ENCODE measurements at regions not wholly inside any gene's neighbourhood (a gene's known extent, or its start where the extent isn't known, plus 50 kb on each side); places are given as distances from the start of the nearest gene placed in this dataset.

DNA sequence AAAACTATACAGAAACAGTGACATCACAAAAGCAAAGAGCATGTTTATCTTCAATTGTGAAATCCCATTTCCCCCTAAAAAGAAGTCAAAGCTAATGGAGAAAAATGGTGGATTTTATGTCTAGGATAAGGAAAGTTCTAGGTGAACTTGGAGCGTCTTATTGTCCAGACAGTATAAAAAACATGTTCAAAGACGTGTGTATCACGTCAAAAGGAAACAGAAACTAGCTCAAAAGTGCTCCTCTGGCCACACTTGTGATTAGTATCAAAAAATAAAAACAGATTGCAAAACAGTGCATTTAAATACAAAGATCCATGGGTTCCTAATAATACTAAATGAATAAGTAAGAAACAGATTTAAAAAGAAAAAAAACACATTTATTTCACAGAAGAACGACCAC, 568.9 kb downstream of the ANXA1 start:
- Mint-ChIP-seq H3K27ac (no peak overlapping the region), H3K4me3 (no peak overlapping the region), H3K4me1 (no peaks in the 10 kb centered on the region), H3K9me3 (peaks cover 3% of the 10 kb centered on the region; the same call in 2 of the 3 replicates), H3K27me3 (ENCODE audit: insufficient read depth, low read depth, poor library complexity) (no peaks in the 10 kb centered on the region), H3K36me3 (ENCODE audit: low read depth) (no peaks in the 10 kb centered on the region)
- H3K4me3 ChIP-seq = no peak overlapping the region
- no peak for DNase-seq (ENCODE audit: low spot score)
- no peaks in the 10 kb centered on the region for H3K4me1 ChIP-seq (ENCODE audit: insufficient read depth)
- no peak for TF ChIP-seq STAT1 (IDR thresholded peaks at IDR 0.05; ENCODE audit: unreplicated experiment)
- TF ChIP-seq EZH2 (IDR thresholded peaks at IDR 0.05; ENCODE audit: low read depth, unreplicated experiment) = no peak
- TF ChIP-seq, protein P1, sequence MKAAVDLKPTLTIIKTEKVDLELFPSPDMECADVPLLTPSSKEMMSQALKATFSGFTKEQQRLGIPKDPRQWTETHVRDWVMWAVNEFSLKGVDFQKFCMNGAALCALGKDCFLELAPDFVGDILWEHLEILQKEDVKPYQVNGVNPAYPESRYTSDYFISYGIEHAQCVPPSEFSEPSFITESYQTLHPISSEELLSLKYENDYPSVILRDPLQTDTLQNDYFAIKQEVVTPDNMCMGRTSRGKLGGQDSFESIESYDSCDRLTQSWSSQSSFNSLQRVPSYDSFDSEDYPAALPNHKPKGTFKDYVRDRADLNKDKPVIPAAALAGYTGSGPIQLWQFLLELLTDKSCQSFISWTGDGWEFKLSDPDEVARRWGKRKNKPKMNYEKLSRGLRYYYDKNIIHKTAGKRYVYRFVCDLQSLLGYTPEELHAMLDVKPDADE (IDR thresholded peaks at IDR 0.05) = no peak
- TF ChIP-seq CTCF (conservative IDR thresholded peaks at IDR 0.05; ENCODE audit: low read depth in 2 of 2) = no peak
- no peak for TF ChIP-seq ZNF331 (CRISPR knock-in tag; IDR thresholded peaks at IDR 0.05; ENCODE audit: low read depth)
- no peak for TF ChIP-seq ZNF462 (CRISPR knock-in tag; IDR thresholded peaks at IDR 0.05)
- TF ChIP-seq JUNB (IDR thresholded peaks at IDR 0.05; ENCODE audit: unreplicated experiment) = no peak
- TF ChIP-seq POLR2AphosphoS5 (IDR thresholded peaks at IDR 0.05; ENCODE audit: low read depth) = no peak
- TF ChIP-seq, protein P2, sequence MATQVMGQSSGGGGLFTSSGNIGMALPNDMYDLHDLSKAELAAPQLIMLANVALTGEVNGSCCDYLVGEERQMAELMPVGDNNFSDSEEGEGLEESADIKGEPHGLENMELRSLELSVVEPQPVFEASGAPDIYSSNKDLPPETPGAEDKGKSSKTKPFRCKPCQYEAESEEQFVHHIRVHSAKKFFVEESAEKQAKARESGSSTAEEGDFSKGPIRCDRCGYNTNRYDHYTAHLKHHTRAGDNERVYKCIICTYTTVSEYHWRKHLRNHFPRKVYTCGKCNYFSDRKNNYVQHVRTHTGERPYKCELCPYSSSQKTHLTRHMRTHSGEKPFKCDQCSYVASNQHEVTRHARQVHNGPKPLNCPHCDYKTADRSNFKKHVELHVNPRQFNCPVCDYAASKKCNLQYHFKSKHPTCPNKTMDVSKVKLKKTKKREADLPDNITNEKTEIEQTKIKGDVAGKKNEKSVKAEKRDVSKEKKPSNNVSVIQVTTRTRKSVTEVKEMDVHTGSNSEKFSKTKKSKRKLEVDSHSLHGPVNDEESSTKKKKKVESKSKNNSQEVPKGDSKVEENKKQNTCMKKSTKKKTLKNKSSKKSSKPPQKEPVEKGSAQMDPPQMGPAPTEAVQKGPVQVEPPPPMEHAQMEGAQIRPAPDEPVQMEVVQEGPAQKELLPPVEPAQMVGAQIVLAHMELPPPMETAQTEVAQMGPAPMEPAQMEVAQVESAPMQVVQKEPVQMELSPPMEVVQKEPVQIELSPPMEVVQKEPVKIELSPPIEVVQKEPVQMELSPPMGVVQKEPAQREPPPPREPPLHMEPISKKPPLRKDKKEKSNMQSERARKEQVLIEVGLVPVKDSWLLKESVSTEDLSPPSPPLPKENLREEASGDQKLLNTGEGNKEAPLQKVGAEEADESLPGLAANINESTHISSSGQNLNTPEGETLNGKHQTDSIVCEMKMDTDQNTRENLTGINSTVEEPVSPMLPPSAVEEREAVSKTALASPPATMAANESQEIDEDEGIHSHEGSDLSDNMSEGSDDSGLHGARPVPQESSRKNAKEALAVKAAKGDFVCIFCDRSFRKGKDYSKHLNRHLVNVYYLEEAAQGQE (IDR thresholded peaks at IDR 0.05; ENCODE audit: unreplicated experiment) = no peak
- no peak for TF ChIP-seq ZNF114 (CRISPR knock-in tag; IDR thresholded peaks at IDR 0.05)
- H3F3A ChIP-seq (replicated peaks; ENCODE audit: low read depth) = no peaks in the 10 kb centered on the region
- H3K27me3 ChIP-seq (ENCODE audit: insufficient read depth) = no peaks in the 10 kb centered on the region
- no peak overlapping the region for H2AFZ ChIP-seq
- no peaks in the 10 kb centered on the region for H3K36me3 ChIP-seq (ENCODE audit: insufficient read depth)
- H3K79me2 ChIP-seq (replicated peaks; ENCODE audit: insufficient read depth) = no peaks in the 10 kb centered on the region
- no peaks in the 10 kb centered on the region for H4K20me1 ChIP-seq (replicated peaks; ENCODE audit: insufficient read depth)
- ATAC-seq = no peak
- H3K27ac ChIP-seq (ENCODE audit: low read depth) = no peak overlapping the region
- H3K9me2 ChIP-seq (ENCODE audit: insufficient read depth) = no peaks in the 10 kb centered on the region; the same call in 1 of the 2 replicates
- H3K4me2 ChIP-seq = no peak overlapping the region
